ENCODE measurements at regions not wholly inside any gene's neighbourhood (a gene's known extent, or its start where the extent isn't known, plus 50 kb on each side); places are given as distances from the start of the nearest gene placed in this dataset.

- TF ChIP-seq EZH2phosphoT487 (IDR thresholded peaks at IDR 0.05; ENCODE audit: borderline replicate concordance) (no peak), EGR1 (IDR thresholded peaks at IDR 0.05; ENCODE audit: low read depth) (no peak), EZH2 (IDR thresholded peaks at IDR 0.05) (no peak), CTCF (IDR thresholded peaks at IDR 0.05 in 2 of 3, conservative IDR thresholded peaks at IDR 0.05 in 1 of 3; ENCODE audit: borderline replicate concordance in 1 of 3, insufficient read depth in 1 of 3, low read depth in 2 of 3, low read length in 2 of 3) (no peak), ZNF274 (IDR thresholded peaks at IDR 0.05; ENCODE audit: low read depth, low read length) (no peak), POLR2A (IDR thresholded peaks at IDR 0.05; ENCODE audit: borderline replicate concordance, extremely low read depth, insufficient read depth, insufficient read length) (no peak), RAD21 (IDR thresholded peaks at IDR 0.05; ENCODE audit: low read depth) (no peak), CEBPB (IDR thresholded peaks at IDR 0.05; ENCODE audit: low read depth) (no peak), SP1 (IDR thresholded peaks at IDR 0.05; ENCODE audit: low read depth) (no peak)
Observed at GRCh38 chr7:114802632-114803031, 119.3 kb upstream of the MDFIC start.

Measured in HCT116 (cell line).